K562 (cell line): ENCODE measurements at regions not wholly inside any gene's neighbourhood (a gene's known extent, or its start where the extent isn't known, plus 50 kb on each side); places are given as distances from the start of the nearest gene placed in this dataset.

Experiments
- ATAC-seq: fragments of 200-7000 bp; cut with Tn5 transposase; 3 replicates; pipeline ENCODE4 v1.9.1; 2020; ENCODE audit warnings: moderate library complexity
- BruUV-seq: library from RNA; stranded (reverse); fragments of 400-500 nt; replicated peaks from 2 replicates; lab custom pipeline; 2021; lab: Mats Ljungman, UMichigan
- CTCF ChIA-PET: fragments of 300-600 bp; formaldehyde crosslinking; extraction: SDS; loops from one replicate; lab custom pipeline; 2021; ENCODE audit warnings: low intra/inter-chr PET ratio; lab: Yijun Ruan, JAX
- POLR2A ChIA-PET: fragments of 300-600, 350-650 bp; sonication (Branson Sonifier 250); formaldehyde crosslinking; extraction: SDS; loops from one replicate; lab custom pipeline; 2021; ENCODE audit warnings: antibody characterized with exemption, inconsistent platforms; lab: Yijun Ruan, JAX
- DNase-seq, 4 experiments: peaks; one replicate each; pipeline versions ENCODE4 v3.0.0 to v3.0.0-alpha.2; 2011 to 2018; ENCODE audit warnings: low spot score in 3 of 4, mixed read lengths in 3 of 4; ENCODE audit errors: extremely low read depth in 1 of 4
- FAIRE-seq: peaks from 2 replicates; lab custom pipeline; 2011; peaks lifted over from hg19 to GRCh38; lab: Jason Lieb, UNC
- H2AFZ ChIP-seq: 2 replicates; pipeline ENCODE4 v1.6.0; 2011; ENCODE audit warnings: low read depth, low read length, control low read depth, inconsistent platforms
- H3K27ac ChIP-seq: fragments of 200-600 bp; 3 replicates; pipeline ENCODE4 v1.8.0; 2011; ENCODE audit warnings: low read depth, mild to moderate bottlenecking, control low read depth, inconsistent platforms, low read length, moderate library complexity, mixed read lengths; ENCODE audit errors: extremely low read depth
- H3K27me3 ChIP-seq, 2 experiments: fragments of 300-600 bp in 1 of 2; 2 replicates in 1 of 2; 3 replicates in 1 of 2; pipeline versions ENCODE4 v1.6.0 to v1.8.0; 2011; ENCODE audit warnings: inconsistent platforms in 2 of 2, low read length in 2 of 2, mild to moderate bottlenecking in 1 of 2, mixed read lengths in 1 of 2, moderate library complexity in 1 of 2; ENCODE audit not compliant: control insufficient read depth in 2 of 2, insufficient read depth in 2 of 2
- H3K36me3 ChIP-seq: fragments of 300-600 bp; 3 replicates; pipeline ENCODE4 v1.8.0; 2011; ENCODE audit warnings: mild to moderate bottlenecking, low read length, inconsistent platforms; ENCODE audit not compliant: control insufficient read depth, insufficient read depth
- H3K4me1 ChIP-seq, 2 experiments: fragments of 200-600 bp in 1 of 2; replicated peaks in 1 of 2; 2 replicates in 1 of 2; 3 replicates in 1 of 2; pipeline versions ENCODE4 v1.5.1 to v1.8.0; 2011; ENCODE audit warnings: inconsistent platforms in 2 of 2, low read length in 2 of 2, mild to moderate bottlenecking in 1 of 2, mixed read lengths in 1 of 2, moderate library complexity in 1 of 2; ENCODE audit not compliant: control insufficient read depth in 2 of 2, insufficient read depth in 2 of 2
- H3K4me2 ChIP-seq: 2 replicates; pipeline ENCODE4 v1.6.1; 2011; ENCODE audit warnings: low read length, control low read depth, inconsistent platforms, mixed read lengths; ENCODE audit not compliant: insufficient read depth
- H3K4me3 ChIP-seq: fragments of 200-600 bp; sonication (generic), shearing (Covaris generic); 2 replicates; pipeline ENCODE4 v1.5.1; 2016; ENCODE audit warnings: control low read depth, inconsistent platforms
- H3K79me2 ChIP-seq: fragments of 200-600 bp; 3 replicates; pipeline ENCODE4 v1.8.0; 2011; ENCODE audit warnings: low read length, inconsistent platforms; ENCODE audit not compliant: control insufficient read depth, insufficient read depth
- H3K9ac ChIP-seq, 2 experiments: 2 replicates each; pipeline versions ENCODE4 v1.6.0 to v1.6.1; 2011; ENCODE audit warnings: low read depth in 2 of 2, low read length in 2 of 2, control low read depth in 1 of 2, inconsistent platforms in 1 of 2, mild to moderate bottlenecking in 1 of 2, mixed read lengths in 1 of 2; ENCODE audit not compliant: insufficient read depth in 1 of 2
- H3K9me1 ChIP-seq: one replicate; pipeline ENCODE4 v1.6.0; 2011; ENCODE audit warnings: inconsistent platforms, mild to moderate bottlenecking, low read length, moderate library complexity; ENCODE audit not compliant: control insufficient read depth, insufficient read depth
- H3K9me3 ChIP-seq: replicated peaks from 2 replicates; pipeline ENCODE4 v1.5.1; 2011; ENCODE audit warnings: low read depth, low read length, inconsistent platforms; ENCODE audit not compliant: control insufficient read depth, insufficient read depth
- H4K20me1 ChIP-seq: replicated peaks from 2 replicates; pipeline ENCODE4 v1.6.1; 2011; ENCODE audit warnings: low read length, inconsistent platforms, mixed read lengths; ENCODE audit not compliant: control insufficient read depth, insufficient read depth
- BCL6 ChIP-seq: fragments of 250-450 bp; sonication (Bioruptor Pico); IDR thresholded peaks from 2 replicates; pipeline ENCODE4 v1.4.0; 2020
- ELF1 ChIP-seq: fragments of 200-800 bp; sonication (Bioruptor generic); IDR thresholded peaks from 2 replicates; pipeline ENCODE4 v1.6.1; 2016; ENCODE audit warnings: missing genetic modification characterization, missing compliant biosample characterization
- L3MBTL2 ChIP-seq: fragments of 450-650 bp; IDR thresholded peaks from 2 replicates; pipeline ENCODE4 v1.6.1; 2016; ENCODE audit warnings: mild to moderate bottlenecking, moderate library complexity
- RUNX1 ChIP-seq: sonication (generic); IDR thresholded peaks from 2 replicates; pipeline ENCODE4 v1.6.1; 2016; ENCODE audit warnings: antibody characterized with exemption, low read depth
- SMAD1 ChIP-seq: fragments of 150-350 bp; IDR thresholded peaks from 2 replicates; pipeline ENCODE4 v1.6.1; 2014; ENCODE audit warnings: low read length, low read depth; ENCODE audit not compliant: partially characterized antibody
- TAF7 ChIP-seq: fragments of 450-650 bp; IDR thresholded peaks from 2 replicates; pipeline ENCODE4 v1.6.1; 2016; ENCODE audit warnings: missing genetic modification characterization, missing compliant biosample characterization
- ZNF12 ChIP-seq: sonication (generic); formaldehyde crosslinking; IDR thresholded peaks from 2 replicates; pipeline ENCODE4 v1.4.0; 2020; ENCODE audit warnings: mild to moderate bottlenecking, missing genetic modification reagents
- ZNF263 ChIP-seq: sonication (generic); formaldehyde crosslinking; IDR thresholded peaks from 2 replicates; pipeline ENCODE4 v1.8.0; 2022; ENCODE audit warnings: mild to moderate bottlenecking, missing genetic modification reagents, borderline replicate concordance
- ZNF695 ChIP-seq: fragments of 450-650 bp; formaldehyde crosslinking; IDR thresholded peaks from 2 replicates; pipeline ENCODE4 v1.4.0; 2020; ENCODE audit warnings: mild to moderate bottlenecking, moderate library complexity
- ZNF75A ChIP-seq: fragments of 450-650 bp; formaldehyde crosslinking; IDR thresholded peaks from 2 replicates; pipeline ENCODE4 v1.4.0; 2020; ENCODE audit warnings: mild to moderate bottlenecking
- ZNF780A ChIP-seq: fragments of 250-450 bp; sonication (Bioruptor Pico); IDR thresholded peaks from 2 replicates; pipeline ENCODE4 v1.5.0; 2021; ENCODE audit warnings: mild to moderate bottlenecking
- whole genome bisulfite sequencing: fragments of 100-300 bp; shearing (Covaris generic); methylation state at CpG from one replicate; pipeline ENCODE4 v1.1.6; 2016; ENCODE audit warnings: low coverage, mixed read lengths; ENCODE audit not compliant: insufficient coverage; ENCODE audit errors: missing lambda C conversion rate; 5-methylcytosine and 5-hydroxymethylcytosine counted together
- in situ Hi-C: fragments of 300-500 bp; cut with MboI; formaldehyde crosslinking; loops from 4 replicates; pipeline ENCODE4 v1.15.0; 2018; ENCODE audit warnings: inconsistent platforms, mixed read lengths
- intact Hi-C: fragments of 100-400 bp; cut with micrococcal nuclease; formaldehyde crosslinking; loops from 2 replicates; pipeline ENCODE4 v1.14.2; 2022
- TF ChIP-seq, protein P1 (sequence below): fragments of 450-650 bp; formaldehyde crosslinking; IDR thresholded peaks from 2 replicates; pipeline ENCODE4 v1.4.0; 2022; ENCODE audit warnings: missing genetic modification characterization
- TF ChIP-seq, protein P2 (sequence below): sonication (generic); formaldehyde crosslinking; IDR thresholded peaks from 2 replicates; pipeline ENCODE4 v1.8.1; 2023; ENCODE audit warnings: missing genetic modification reagents, mild to moderate bottlenecking, borderline replicate concordance
- TF ChIP-seq, protein P3 (sequence below): IDR thresholded peaks from 2 replicates; pipeline ENCODE4 v1.6.1; 2011; ENCODE audit warnings: borderline replicate concordance, low read depth, mild to moderate bottlenecking, moderate library complexity, low read length; ENCODE audit not compliant: insufficient read depth, poor library complexity, severe bottlenecking

DNA sequence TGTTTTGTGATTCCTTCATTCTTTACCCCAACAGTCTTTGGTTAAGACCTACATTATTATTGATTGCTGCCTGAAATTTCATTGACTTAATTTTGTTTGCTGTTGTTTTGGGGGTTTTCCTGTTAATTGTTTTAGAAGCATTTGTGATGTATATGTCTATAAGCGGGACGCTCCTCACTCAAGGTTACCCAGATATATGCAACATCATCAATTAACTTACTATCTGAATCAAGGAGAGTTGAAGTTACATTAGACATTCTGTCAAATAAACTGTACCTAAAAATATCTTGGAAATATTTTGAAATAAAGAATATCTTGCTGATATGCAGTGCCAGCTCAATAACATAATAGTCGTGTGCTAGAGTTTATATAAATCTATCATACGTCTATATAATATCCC lies 125.9 kb upstream of the CDH18 start:
- Histone ChIP-seq H3K9me1 (no peaks in the 10 kb centered on the region), H2AFZ (no peak overlapping the region), H3K9ac (no peak overlapping the region), H3K27me3 (no peaks in the 10 kb centered on the region), H3K9me3 (no peaks in the 10 kb centered on the region), H4K20me1 (no peaks in the 10 kb centered on the region), H3K36me3 (no peaks in the 10 kb centered on the region), H3K4me1 (no peaks in the 10 kb centered on the region), H3K27ac (no peak overlapping the region), H3K79me2 (no peaks in the 10 kb centered on the region), H3K4me2 (no peak overlapping the region), H3K4me3 (no peak overlapping the region)
- POLR2A ChIA-PET = no interaction called here
- no peak for ATAC-seq
- CTCF ChIA-PET = no interaction called here
- FAIRE-seq = no peak
- intact Hi-C loops = no loop called here
- WGBS = 0% methylated on average over 4 of the region's 4 CpGs
- in situ Hi-C loops = no loop called here
- DNase-seq = no peak
- no TSS peak for BruUV-seq
- TF ChIP-seq ZNF780A (CRISPR knock-in tag) (no peak), TAF7 (no peak), ZNF263 (no peak), L3MBTL2 (no peak), BCL6 (CRISPR knock-in tag) (no peak), ELF1 (tag) (no peak), ZNF75A (no peak), ZNF12 (no peak), RUNX1 (no peak), SMAD1 (no peak), ZNF695 (CRISPR knock-in tag) (no peak)
- TF ChIP-seq, protein P1, sequence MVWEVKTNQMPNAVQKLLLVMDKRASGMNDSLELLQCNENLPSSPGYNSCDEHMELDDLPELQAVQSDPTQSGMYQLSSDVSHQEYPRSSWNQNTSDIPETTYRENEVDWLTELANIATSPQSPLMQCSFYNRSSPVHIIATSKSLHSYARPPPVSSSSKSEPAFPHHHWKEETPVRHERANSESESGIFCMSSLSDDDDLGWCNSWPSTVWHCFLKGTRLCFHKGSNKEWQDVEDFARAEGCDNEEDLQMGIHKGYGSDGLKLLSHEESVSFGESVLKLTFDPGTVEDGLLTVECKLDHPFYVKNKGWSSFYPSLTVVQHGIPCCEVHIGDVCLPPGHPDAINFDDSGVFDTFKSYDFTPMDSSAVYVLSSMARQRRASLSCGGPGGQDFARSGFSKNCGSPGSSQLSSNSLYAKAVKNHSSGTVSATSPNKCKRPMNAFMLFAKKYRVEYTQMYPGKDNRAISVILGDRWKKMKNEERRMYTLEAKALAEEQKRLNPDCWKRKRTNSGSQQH (CRISPR knock-in tag) = no peak
- TF ChIP-seq, protein P2, sequence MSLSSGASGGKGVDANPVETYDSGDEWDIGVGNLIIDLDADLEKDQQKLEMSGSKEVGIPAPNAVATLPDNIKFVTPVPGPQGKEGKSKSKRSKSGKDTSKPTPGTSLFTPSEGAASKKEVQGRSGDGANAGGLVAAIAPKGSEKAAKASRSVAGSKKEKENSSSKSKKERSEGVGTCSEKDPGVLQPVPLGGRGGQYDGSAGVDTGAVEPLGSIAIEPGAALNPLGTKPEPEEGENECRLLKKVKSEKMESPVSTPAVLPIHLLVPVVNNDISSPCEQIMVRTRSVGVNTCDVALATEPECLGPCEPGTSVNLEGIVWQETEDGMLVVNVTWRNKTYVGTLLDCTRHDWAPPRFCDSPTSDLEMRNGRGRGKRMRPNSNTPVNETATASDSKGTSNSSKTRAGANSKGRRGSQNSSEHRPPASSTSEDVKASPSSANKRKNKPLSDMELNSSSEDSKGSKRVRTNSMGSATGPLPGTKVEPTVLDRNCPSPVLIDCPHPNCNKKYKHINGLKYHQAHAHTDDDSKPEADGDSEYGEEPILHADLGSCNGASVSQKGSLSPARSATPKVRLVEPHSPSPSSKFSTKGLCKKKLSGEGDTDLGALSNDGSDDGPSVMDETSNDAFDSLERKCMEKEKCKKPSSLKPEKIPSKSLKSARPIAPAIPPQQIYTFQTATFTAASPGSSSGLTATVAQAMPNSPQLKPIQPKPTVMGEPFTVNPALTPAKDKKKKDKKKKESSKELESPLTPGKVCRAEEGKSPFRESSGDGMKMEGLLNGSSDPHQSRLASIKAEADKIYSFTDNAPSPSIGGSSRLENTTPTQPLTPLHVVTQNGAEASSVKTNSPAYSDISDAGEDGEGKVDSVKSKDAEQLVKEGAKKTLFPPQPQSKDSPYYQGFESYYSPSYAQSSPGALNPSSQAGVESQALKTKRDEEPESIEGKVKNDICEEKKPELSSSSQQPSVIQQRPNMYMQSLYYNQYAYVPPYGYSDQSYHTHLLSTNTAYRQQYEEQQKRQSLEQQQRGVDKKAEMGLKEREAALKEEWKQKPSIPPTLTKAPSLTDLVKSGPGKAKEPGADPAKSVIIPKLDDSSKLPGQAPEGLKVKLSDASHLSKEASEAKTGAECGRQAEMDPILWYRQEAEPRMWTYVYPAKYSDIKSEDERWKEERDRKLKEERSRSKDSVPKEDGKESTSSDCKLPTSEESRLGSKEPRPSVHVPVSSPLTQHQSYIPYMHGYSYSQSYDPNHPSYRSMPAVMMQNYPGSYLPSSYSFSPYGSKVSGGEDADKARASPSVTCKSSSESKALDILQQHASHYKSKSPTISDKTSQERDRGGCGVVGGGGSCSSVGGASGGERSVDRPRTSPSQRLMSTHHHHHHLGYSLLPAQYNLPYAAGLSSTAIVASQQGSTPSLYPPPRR (CRISPR knock-in tag) = no peak
- TF ChIP-seq, protein P3, sequence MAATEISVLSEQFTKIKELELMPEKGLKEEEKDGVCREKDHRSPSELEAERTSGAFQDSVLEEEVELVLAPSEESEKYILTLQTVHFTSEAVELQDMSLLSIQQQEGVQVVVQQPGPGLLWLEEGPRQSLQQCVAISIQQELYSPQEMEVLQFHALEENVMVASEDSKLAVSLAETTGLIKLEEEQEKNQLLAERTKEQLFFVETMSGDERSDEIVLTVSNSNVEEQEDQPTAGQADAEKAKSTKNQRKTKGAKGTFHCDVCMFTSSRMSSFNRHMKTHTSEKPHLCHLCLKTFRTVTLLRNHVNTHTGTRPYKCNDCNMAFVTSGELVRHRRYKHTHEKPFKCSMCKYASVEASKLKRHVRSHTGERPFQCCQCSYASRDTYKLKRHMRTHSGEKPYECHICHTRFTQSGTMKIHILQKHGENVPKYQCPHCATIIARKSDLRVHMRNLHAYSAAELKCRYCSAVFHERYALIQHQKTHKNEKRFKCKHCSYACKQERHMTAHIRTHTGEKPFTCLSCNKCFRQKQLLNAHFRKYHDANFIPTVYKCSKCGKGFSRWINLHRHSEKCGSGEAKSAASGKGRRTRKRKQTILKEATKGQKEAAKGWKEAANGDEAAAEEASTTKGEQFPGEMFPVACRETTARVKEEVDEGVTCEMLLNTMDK = no peak
